WTC11 (cell line): ENCODE measurements at regions not wholly inside any gene's neighbourhood (a gene's known extent, or its start where the extent isn't known, plus 50 kb on each side); places are given as distances from the start of the nearest gene placed in this dataset.

ENCODE experiments used
- ATAC-seq: fragments of 200-7000 bp; cut with Tn5 transposase; 2 replicates; pipeline ENCODE4 v1.10.0; 2021; ENCODE audit warnings: mild to moderate bottlenecking, moderate library complexity
- CTCF ChIA-PET: fragments of 300-600 bp; sonication (Branson Sonifier 250); formaldehyde crosslinking; loops from one replicate; lab custom pipeline; 2021; ENCODE audit warnings: antibody characterized with exemption; lab: Charles Lee
- POLR2A ChIA-PET: fragments of 350-600 bp; sonication (Branson Sonifier 250); formaldehyde crosslinking; loops from one replicate; lab custom pipeline; 2021; ENCODE audit warnings: antibody characterized with exemption; lab: Charles Lee
- DNase-seq: peaks from one replicate; pipeline ENCODE4 v3.0.0; 2021; ENCODE audit warnings: low spot score
- H3K27ac Mint-ChIP-seq: 2 replicates; pipeline ENCODE4 v1.8.0; 2021; ENCODE audit warnings: mixed read lengths
- H3K27me3 Mint-ChIP-seq: 2 replicates; pipeline ENCODE4 v1.8.0; 2021; ENCODE audit warnings: low read depth, mild to moderate bottlenecking, moderate library complexity, mixed read lengths
- H3K36me3 Mint-ChIP-seq: 2 replicates; pipeline ENCODE4 v1.8.0; 2021; ENCODE audit warnings: mixed read lengths
- H3K4me1 Mint-ChIP-seq: 2 replicates; pipeline ENCODE4 v1.8.0; 2022; ENCODE audit warnings: mixed read lengths
- H3K4me3 Mint-ChIP-seq: 2 replicates; pipeline ENCODE4 v1.8.0; 2021; ENCODE audit warnings: mild to moderate bottlenecking, moderate library complexity, mixed read lengths
- H3K9me3 Mint-ChIP-seq: 2 replicates; pipeline ENCODE4 v1.8.0; 2021; ENCODE audit warnings: mixed read lengths
- CTCF ChIP-seq: fragments of 200-600 bp; IDR thresholded peaks from 2 replicates; pipeline ENCODE4 v1.8.0; 2022; ENCODE audit warnings: antibody characterized with exemption
- ELF4 ChIP-seq: sonication (generic); formaldehyde crosslinking; IDR thresholded peaks from 2 replicates; pipeline ENCODE4 v1.8.1; 2022; ENCODE audit warnings: low read depth, mild to moderate bottlenecking, moderate library complexity, missing genetic modification reagents
- GABPB1 ChIP-seq: sonication (generic); formaldehyde crosslinking; IDR thresholded peaks from 2 replicates; pipeline ENCODE4 v1.8.1; 2023; ENCODE audit warnings: mild to moderate bottlenecking, missing genetic modification reagents
- GTF2I ChIP-seq: fragments of 250-450 bp; sonication (Bioruptor Pico); conservative IDR thresholded peaks from 2 replicates; pipeline ENCODE4 v1.4.0; 2021; ENCODE audit warnings: mild to moderate bottlenecking
- OVOL2 ChIP-seq: fragments of 250-450 bp; sonication (Bioruptor Pico); IDR thresholded peaks from 2 replicates; pipeline ENCODE4 v1.9.0; 2021; ENCODE audit warnings: mild to moderate bottlenecking, borderline replicate concordance
- PREB ChIP-seq: sonication (generic); formaldehyde crosslinking; IDR thresholded peaks from 2 replicates; pipeline ENCODE4 v1.8.1; 2022; ENCODE audit warnings: mild to moderate bottlenecking, missing genetic modification reagents, moderate library complexity, borderline replicate concordance
- SP1 ChIP-seq: sonication (generic); formaldehyde crosslinking; conservative IDR thresholded peaks from 2 replicates; pipeline ENCODE4 v1.8.1; 2022; ENCODE audit warnings: missing genetic modification reagents
- STAT6 ChIP-seq: sonication (generic); formaldehyde crosslinking; conservative IDR thresholded peaks from 2 replicates; pipeline ENCODE4 v1.8.1; 2023; ENCODE audit warnings: mild to moderate bottlenecking, low read depth, missing genetic modification reagents, moderate library complexity
- TEAD4 ChIP-seq: sonication (generic); formaldehyde crosslinking; IDR thresholded peaks from 2 replicates; pipeline ENCODE4 v1.8.0; 2022; ENCODE audit warnings: mild to moderate bottlenecking, missing genetic modification reagents
- ZBTB43 ChIP-seq: sonication (generic); formaldehyde crosslinking; IDR thresholded peaks from 2 replicates; pipeline ENCODE4 v1.8.1; 2023; ENCODE audit warnings: mild to moderate bottlenecking, missing genetic modification reagents
- ZNF121 ChIP-seq: sonication (generic); formaldehyde crosslinking; IDR thresholded peaks from 2 replicates; pipeline ENCODE4 v1.8.0; 2023; ENCODE audit warnings: missing genetic modification reagents
- ZNF281 ChIP-seq: sonication (generic); formaldehyde crosslinking; IDR thresholded peaks from 2 replicates; pipeline ENCODE4 v1.8.0; 2023; ENCODE audit warnings: mild to moderate bottlenecking, missing genetic modification reagents
- ZNF423 ChIP-seq: fragments of 250-450 bp; sonication (Bioruptor Pico); IDR thresholded peaks from 2 replicates; pipeline ENCODE4 v2.1.2; 2022; ENCODE audit warnings: mild to moderate bottlenecking, moderate library complexity
- ZSCAN18 ChIP-seq: fragments of 250-450 bp; sonication (Bioruptor Pico); IDR thresholded peaks from 2 replicates; pipeline ENCODE4 v2.1.2; 2022; ENCODE audit warnings: mild to moderate bottlenecking, moderate library complexity

GRCh38 chr9:129285979-129286772, 108.1 kb upstream of the IER5L start:
- no peak for ATAC-seq
- DNase-seq: no peak
- Mint-ChIP-seq H3K4me3 (no peak overlapping the region), H3K36me3 (no peaks in the 10 kb centered on the region), H3K9me3 (no peaks in the 10 kb centered on the region), H3K27me3 (no peaks in the 10 kb centered on the region), H3K27ac (no peak overlapping the region), H3K4me1 (peaks cover 32% of the 10 kb centered on the region)
- ChIA-PET CTCF (interaction anchor here (1.4 to 1.6 kb wide), 2 partner anchors 143 to 339 kb away, joined by 3 to 5 read pairs; partner anchors contain the start of gene NTMT1), POLR2A (no interaction called here)
- TF ChIP-seq OVOL2 (CRISPR knock-in tag) (no peak), STAT6 (CRISPR knock-in tag) (no peak), ELF4 (CRISPR knock-in tag) (no peak), PREB (CRISPR knock-in tag) (no peak), ZNF281 (CRISPR knock-in tag) (no peak), SP1 (CRISPR knock-in tag) (no peak), ZBTB43 (CRISPR knock-in tag) (no peak), ZSCAN18 (no peak), CTCF (no peak)

GRCh38 chr9:129285382-129285781, 107.3 kb upstream of the IER5L start:
- Mint-ChIP-seq H3K9me3 (no peaks in the 10 kb centered on the region), H3K27me3 (no peaks in the 10 kb centered on the region), H3K27ac (no peak overlapping the region), H3K4me1 (peaks cover 32% of the 10 kb centered on the region), H3K36me3 (no peaks in the 10 kb centered on the region), H3K4me3 (no peak overlapping the region)
- TF ChIP-seq GABPB1 (no peak), ZNF121 (CRISPR knock-in tag) (no peak), TEAD4 (CRISPR knock-in tag) (no peak), GTF2I (no peak), ZNF423 (CRISPR knock-in tag) (0 out of 2 replicates have a peak, but pooled peaks have one; percentile 64)
- ChIA-PET POLR2A (no interaction called here), CTCF (no interaction called here)
- DNase-seq: no peak
- no peak for ATAC-seq
